B cell (primary cell): ENCODE measurements at regions not wholly inside any gene's neighbourhood (a gene's known extent, or its start where the extent isn't known, plus 50 kb on each side); places are given as distances from the start of the nearest gene placed in this dataset.

Experiments used
- ATAC-seq: fragments of 200-7000 bp; cut with Tn5 transposase; one replicate; pipeline ENCODE4 v1.10.0; 2021; ENCODE audit warnings: low read depth, mild to moderate bottlenecking, moderate number of reproducible peaks, moderate library complexity
- CTCF ChIA-PET: fragments of 350-600 bp; sonication (Branson Sonifier 250); formaldehyde crosslinking; loops from one replicate; lab custom pipeline; 2021; ENCODE audit warnings: antibody characterized with exemption, inconsistent platforms; lab: Charles Lee
- POLR2A ChIA-PET: fragments of 350-600 bp; sonication (Branson Sonifier 250); formaldehyde crosslinking; loops from one replicate; lab custom pipeline; 2021; ENCODE audit warnings: antibody characterized with exemption; lab: Charles Lee
- DNase-seq: peaks from one replicate; pipeline ENCODE4 v3.0.0; 2013
- H2AFZ ChIP-seq: 2 replicates; pipeline ENCODE4 v1.6.1; 2012; ENCODE audit warnings: mild to moderate bottlenecking, low read depth, low read length; ENCODE audit not compliant: insufficient read depth, poor library complexity, severe bottlenecking
- H3K27ac ChIP-seq, 2 donors: 1 replicate in 1 of 2; 2 replicates in 1 of 2; pipeline ENCODE4 v1.5.1; 2012 to 2013; ENCODE audit warnings: low read length in 2 of 2, mild to moderate bottlenecking in 2 of 2, moderate library complexity in 1 of 2
- H3K27me3 ChIP-seq, 4 experiments: fragments of 200-600 bp in 1 of 4; sonication (generic) in 1 of 4; replicated peaks in 1 of 4; 1 replicate in 2 of 4; 2 replicates in 2 of 4; pipeline versions ENCODE4 v1.6.1 to v1.7.0; 2013 to 2016; ENCODE audit warnings: low read length in 3 of 4, mild to moderate bottlenecking in 2 of 4, mixed read lengths in 1 of 4, moderate library complexity in 1 of 4; ENCODE audit not compliant: insufficient read depth in 4 of 4, control insufficient read depth in 3 of 4; ENCODE audit errors: control extremely low read depth in 1 of 4
- H3K36me3 ChIP-seq, 2 experiments: replicated peaks in 1 of 2; 1 replicate in 1 of 2; 2 replicates in 1 of 2; pipeline versions ENCODE4 v1.6.1 to v1.7.1; 2013; ENCODE audit warnings: low read length in 1 of 2; ENCODE audit not compliant: insufficient read depth in 2 of 2, control insufficient read depth in 1 of 2; ENCODE audit errors: control extremely low read depth in 1 of 2, extremely low read depth in 1 of 2
- H3K4me1 ChIP-seq, 2 donors: fragments of 200-600 bp in 1 of 2; sonication (generic) in 1 of 2; 1 replicate in 1 of 2; 2 replicates in 1 of 2; pipeline versions ENCODE4 v1.5.1 to v1.6.1; 2013 to 2017; ENCODE audit warnings: low read length in 2 of 2; ENCODE audit not compliant: control insufficient read depth in 2 of 2, insufficient read depth in 2 of 2
- H3K4me2 ChIP-seq: replicated peaks from 2 replicates; pipeline ENCODE3; 2012; ENCODE audit warnings: mild to moderate bottlenecking, low read depth, low read length; ENCODE audit not compliant: poor library complexity, severe bottlenecking
- H3K4me3 ChIP-seq, 5 experiments: fragments of 200-600 bp in 1 of 5; sonication (generic) in 1 of 5; 1 replicate in 3 of 5; 2 replicates in 2 of 5; pipeline versions ENCODE4 v1.5.1 to v1.7.0; 2011 to 2016; ENCODE audit warnings: low read length in 4 of 5, mild to moderate bottlenecking in 4 of 5, low read depth in 2 of 5, control low read depth in 1 of 5, moderate library complexity in 1 of 5; ENCODE audit not compliant: insufficient read depth in 1 of 5; ENCODE audit errors: control extremely low read depth in 1 of 5, extremely low read depth in 1 of 5
- H3K79me2 ChIP-seq: fragments of 200-600 bp; sonication (generic); one replicate; pipeline ENCODE4 v1.6.0; 2016; ENCODE audit warnings: low read length; ENCODE audit not compliant: control insufficient read depth, insufficient read depth
- H3K9ac ChIP-seq: fragments of 200-600 bp; sonication (generic); 2 replicates; pipeline ENCODE4 v1.6.1; 2017; ENCODE audit warnings: mild to moderate bottlenecking, low read length, moderate library complexity
- H3K9me3 ChIP-seq, 3 donors: one replicate each; pipeline versions ENCODE4 v1.6.1 to v1.7.1; 2013; ENCODE audit warnings: low read length in 2 of 3; ENCODE audit not compliant: control insufficient read depth in 2 of 3, insufficient read depth in 1 of 3; ENCODE audit errors: control extremely low read depth in 1 of 3
- H4K20me1 ChIP-seq: 2 replicates; pipeline ENCODE4 v1.6.0; 2012; ENCODE audit warnings: mild to moderate bottlenecking, low read length; ENCODE audit not compliant: insufficient read depth, control insufficient read depth, poor library complexity, severe bottlenecking
- H3K27ac Mint-ChIP-seq: one replicate; pipeline ENCODE4 v1.8.0; 2021; ENCODE audit warnings: mixed read lengths
- H3K27me3 Mint-ChIP-seq: one replicate; pipeline ENCODE4 v1.8.0; 2021; ENCODE audit warnings: mixed read lengths
- H3K4me1 Mint-ChIP-seq: one replicate; pipeline ENCODE4 v1.8.0; 2021; ENCODE audit warnings: mixed read lengths
- H3K4me3 Mint-ChIP-seq: one replicate; pipeline ENCODE4 v1.8.0; 2021; ENCODE audit warnings: mixed read lengths
- H3K9me3 Mint-ChIP-seq: one replicate; pipeline ENCODE4 v1.8.0; 2022; ENCODE audit warnings: mixed read lengths; ENCODE audit not compliant: insufficient read depth
- CTCF ChIP-seq: fragments of 200-600 bp; IDR thresholded peaks from one replicate; pipeline ENCODE4 v1.8.0; 2022; ENCODE audit warnings: antibody characterized with exemption, mild to moderate bottlenecking
- EZH2 ChIP-seq: IDR thresholded peaks from 2 replicates; pipeline ENCODE4 v1.6.1; 2012; ENCODE audit warnings: borderline replicate concordance, low read depth, mild to moderate bottlenecking, moderate library complexity, low read length; ENCODE audit not compliant: insufficient read depth, poor library complexity, severe bottlenecking
- WGBS: methylation state at CpG from one replicate; pipeline ENCODE4 v1.1.5; 2013; ENCODE audit warnings: missing lambda C conversion rate; ENCODE audit not compliant: insufficient coverage; 5-methylcytosine and 5-hydroxymethylcytosine counted together
- intact Hi-C: fragments of 100-400 bp; cut with micrococcal nuclease; formaldehyde crosslinking; loops from one replicate; pipeline ENCODE4 v1.10.0; 2022

GRCh38 chr21:17428980-17429379 is 83.9 kb upstream of the CXADR start:
- ChIA-PET POLR2A (no interaction called here), CTCF (no interaction called here)
- ATAC-seq (no peak), DNase-seq (no peak)
- H3K79me2 ChIP-seq = no peaks in the 10 kb centered on the region
- no peak overlapping the region for H3K9ac ChIP-seq
- H3K4me2 ChIP-seq = no peak overlapping the region
- H3K36me3 ChIP-seq = no peaks in the 10 kb centered on the region
- H4K20me1 ChIP-seq = no peaks in the 10 kb centered on the region
- intact Hi-C loops = no loop called here
- H3K4me3 ChIP-seq = no peak overlapping the region
- H3K4me1 ChIP-seq = no peaks in the 10 kb centered on the region
- Mint-ChIP-seq H3K27me3 (peaks cover 7% of the 10 kb centered on the region), H3K4me1 (peaks cover 3% of the 10 kb centered on the region), H3K9me3 (peaks cover 7% of the 10 kb centered on the region), H3K4me3 (no peak overlapping the region), H3K27ac (no peak overlapping the region)
- H3K9me3 ChIP-seq = peaks cover 0 to 8% (median 1%) of the 10 kb centered on the region in 3 donors
- H2AFZ ChIP-seq = no peak overlapping the region
- H3K27me3 ChIP-seq = no peaks in the 10 kb centered on the region
- no peak overlapping the region for H3K27ac ChIP-seq
- WGBS = no CpG with 5 or more reads among the region's 5 CpGs
- TF ChIP-seq CTCF (no peak), EZH2 (no peak)

- intact Hi-C loops = no loop called here
- 100% methylated on average over 1 of the region's 3 CpGs for WGBS
- Mint-ChIP-seq H3K27me3 (peaks cover 7% of the 10 kb centered on the region), H3K9me3 (peaks cover 7% of the 10 kb centered on the region), H3K4me3 (no peak overlapping the region), H3K4me1 (peaks cover 3% of the 10 kb centered on the region), H3K27ac (no peak overlapping the region)
- no peaks in the 10 kb centered on the region for H3K36me3 ChIP-seq
- DNase-seq (no peak), ATAC-seq (no peak)
- H2AFZ ChIP-seq = no peak overlapping the region
- H4K20me1 ChIP-seq = no peaks in the 10 kb centered on the region
- H3K79me2 ChIP-seq = no peaks in the 10 kb centered on the region
- H3K27me3 ChIP-seq = no peaks in the 10 kb centered on the region
- no peak overlapping the region for H3K9ac ChIP-seq
- CTCF ChIA-PET = no interaction called here
- TF ChIP-seq CTCF (no peak), EZH2 (no peak)
- POLR2A ChIA-PET = no interaction called here
- H3K4me3 ChIP-seq = no peak overlapping the region
- no peak overlapping the region for H3K4me2 ChIP-seq
- H3K9me3 ChIP-seq = peaks cover 0 to 8% (median 1%) of the 10 kb centered on the region in 3 donors
- H3K4me1 ChIP-seq = no peaks in the 10 kb centered on the region
- no peak overlapping the region for H3K27ac ChIP-seq
Measured at GRCh38 chr21:17429936-17430335, 82.9 kb upstream of the CXADR start.
